Gastrocnemius medialis (tissue), 4 donors: ENCODE measurements at regions not wholly inside any gene's neighbourhood (a gene's known extent, or its start where the extent isn't known, plus 50 kb on each side); places are given as distances from the start of the nearest gene placed in this dataset.

ENCODE experiments used
- CTCF ChIP-seq, 5 experiments: fragments of 450-650 bp in 3 of 5; fragments of 200-600 bp in 2 of 5; sonication (generic) in 2 of 5; IDR thresholded peaks in 4 of 5; conservative IDR thresholded peaks in 1 of 5; 1 replicate in 4 of 5; 2 replicates in 1 of 5; pipeline ENCODE4 v1.5.1; 2016 to 2019; ENCODE audit warnings: antibody characterized with exemption in 5 of 5, mild to moderate bottlenecking in 3 of 5, moderate library complexity in 3 of 5
- POLR2A ChIP-seq, 2 donors: fragments of 450-650 bp; IDR thresholded peaks; one replicate each; pipeline ENCODE4 v1.6.1; 2017; ENCODE audit warnings: antibody characterized with exemption in 2 of 2, mild to moderate bottlenecking in 2 of 2, moderate library complexity in 2 of 2

DNA sequence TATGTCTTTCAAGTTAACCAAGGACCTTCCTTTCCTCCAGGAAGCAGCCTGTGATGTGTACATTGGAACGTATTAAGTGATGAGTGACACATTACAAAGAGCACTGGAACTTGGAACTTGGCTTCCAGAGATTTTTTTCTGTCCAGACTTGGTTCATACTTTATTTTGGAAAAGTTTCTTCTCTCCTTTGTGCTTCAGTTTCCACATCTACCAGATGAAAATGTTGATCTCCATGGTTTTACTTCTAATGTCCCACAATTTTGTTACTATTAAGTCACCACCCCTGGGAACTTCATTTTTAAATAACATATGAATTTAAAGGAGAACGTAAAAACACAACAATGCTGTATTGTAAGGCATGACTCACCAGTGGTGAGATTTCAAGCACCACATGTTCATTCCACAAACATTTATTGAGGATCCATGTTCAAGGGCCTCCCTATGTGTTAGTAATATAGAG lies 290.7 kb upstream of the LMCD1 start:
- TF ChIP-seq POLR2A (IDR thresholded peaks at IDR 0.05): no peak
- no peak for TF ChIP-seq CTCF (IDR thresholded peaks at IDR 0.05 in 4 of 5, conservative IDR thresholded peaks at IDR 0.05 in 1 of 5)
